ENCODE measurements at regions not wholly inside any gene's neighbourhood (a gene's known extent, or its start where the extent isn't known, plus 50 kb on each side); places are given as distances from the start of the nearest gene placed in this dataset.
"Not testable (repeated sequence)": the region's sequence is repeated elsewhere in the genome, so short reads cannot be mapped to it uniquely, and the experiment has no call there.

GRCh38 chr2:128604581-128604980 is 285.9 kb upstream of the HS6ST1 start:
- H3K27ac ChIP-seq (ENCODE audit: low read depth, low read length, severe bottlenecking); H3K36me3 ChIP-seq (ENCODE audit: control insufficient read depth, insufficient read depth, low read length); H3K9me3 ChIP-seq (ENCODE audit: control insufficient read depth, low read length); H3K4me3 ChIP-seq (ENCODE audit: extremely low read depth, insufficient read depth, low read length, poor library complexity, severe bottlenecking); H3K4me1 ChIP-seq (ENCODE audit: control insufficient read depth, insufficient read depth, low read length, poor library complexity, severe bottlenecking): not testable (repeated sequence)
- 92 to 100% methylated on average over 7 to 9 of the region's 12 CpGs for WGBS, 2 experiments (ENCODE audit: insufficient coverage in 2 of 2)

- 91 to 96% methylated on average over 6 of the region's 7 CpGs for WGBS, 2 experiments (ENCODE audit: insufficient coverage in 2 of 2)
- Histone ChIP-seq H3K9me3 (ENCODE audit: control insufficient read depth, low read length) (no peaks in the 10 kb centered on the region), H3K4me3 (ENCODE audit: extremely low read depth, insufficient read depth, low read length, poor library complexity, severe bottlenecking) (no peak overlapping the region), H3K4me1 (ENCODE audit: control insufficient read depth, insufficient read depth, low read length, poor library complexity, severe bottlenecking) (peaks cover 3% of the 10 kb centered on the region), H3K36me3 (ENCODE audit: control insufficient read depth, insufficient read depth, low read length) (no peaks in the 10 kb centered on the region), H3K27ac (ENCODE audit: low read depth, low read length, severe bottlenecking) (no peak overlapping the region)
These were observed 286.8 kb upstream of the HS6ST1 start for GRCh38 chr2:128605421-128605820.

GRCh38 chr2:128605931-128606330 is 287.3 kb upstream of the HS6ST1 start:
- Histone ChIP-seq H3K4me3 (ENCODE audit: extremely low read depth, insufficient read depth, low read length, poor library complexity, severe bottlenecking) (no peak overlapping the region), H3K9me3 (ENCODE audit: control insufficient read depth, low read length) (no peaks in the 10 kb centered on the region), H3K4me1 (ENCODE audit: control insufficient read depth, insufficient read depth, low read length, poor library complexity, severe bottlenecking) (peaks cover 3% of the 10 kb centered on the region), H3K27ac (ENCODE audit: low read depth, low read length, severe bottlenecking) (no peak overlapping the region), H3K36me3 (ENCODE audit: control insufficient read depth, insufficient read depth, low read length) (no peaks in the 10 kb centered on the region)
- 89 to 90% methylated on average over 7 to 10 of the region's 13 CpGs for WGBS, 2 experiments (ENCODE audit: insufficient coverage in 2 of 2)

- H3K9me3 ChIP-seq (ENCODE audit: control insufficient read depth, low read length): no peaks in the 10 kb centered on the region
- peaks cover 3% of the 10 kb centered on the region for H3K4me1 ChIP-seq (ENCODE audit: control insufficient read depth, insufficient read depth, low read length, poor library complexity, severe bottlenecking)
- no peaks in the 10 kb centered on the region for H3K36me3 ChIP-seq (ENCODE audit: control insufficient read depth, insufficient read depth, low read length)
- 84 to 90% methylated on average over 6 of the region's 6 CpGs for WGBS, 2 experiments (ENCODE audit: insufficient coverage in 2 of 2)
- H3K27ac ChIP-seq (ENCODE audit: low read depth, low read length, severe bottlenecking): no peak overlapping the region
- no peak overlapping the region for H3K4me3 ChIP-seq (ENCODE audit: extremely low read depth, insufficient read depth, low read length, poor library complexity, severe bottlenecking)
These were observed 288.2 kb upstream of the HS6ST1 start for GRCh38 chr2:128606837-128607236.

GRCh38 chr2:128607440-128607839 is 288.8 kb upstream of the HS6ST1 start:
- H3K9me3 ChIP-seq (ENCODE audit: control insufficient read depth, low read length): no peaks in the 10 kb centered on the region
- H3K4me1 ChIP-seq (ENCODE audit: control insufficient read depth, insufficient read depth, low read length, poor library complexity, severe bottlenecking): peaks cover 3% of the 10 kb centered on the region
- WGBS, 2 experiments (ENCODE audit: insufficient coverage in 2 of 2): 88 to 90% methylated on average over 4 to 5 of the region's 9 CpGs
- no peak overlapping the region for H3K27ac ChIP-seq (ENCODE audit: low read depth, low read length, severe bottlenecking)
- no peaks in the 10 kb centered on the region for H3K36me3 ChIP-seq (ENCODE audit: control insufficient read depth, insufficient read depth, low read length)
- no peak overlapping the region for H3K4me3 ChIP-seq (ENCODE audit: extremely low read depth, insufficient read depth, low read length, poor library complexity, severe bottlenecking)

- no peaks in the 10 kb centered on the region for H3K36me3 ChIP-seq (ENCODE audit: control insufficient read depth, insufficient read depth, low read length)
- WGBS, 2 experiments (ENCODE audit: insufficient coverage in 2 of 2): 80 to 84% methylated on average over 17 to 22 of the region's 23 CpGs
These were observed 289.3 kb upstream of the HS6ST1 start for GRCh38 chr2:128607911-128608506.

GRCh38 chr2:128608921-128609880 is 290.5 kb upstream of the HS6ST1 start:
- Histone ChIP-seq H3K36me3 (ENCODE audit: control insufficient read depth, insufficient read depth, low read length) (no peaks in the 10 kb centered on the region), H3K9me3 (ENCODE audit: control insufficient read depth, low read length) (no peaks in the 10 kb centered on the region), H3K4me3 (ENCODE audit: extremely low read depth, insufficient read depth, low read length, poor library complexity, severe bottlenecking) (no peak overlapping the region), H3K4me1 (ENCODE audit: control insufficient read depth, insufficient read depth, low read length, poor library complexity, severe bottlenecking) (no peaks in the 10 kb centered on the region), H3K27ac (ENCODE audit: low read depth, low read length, severe bottlenecking) (no peak overlapping the region)
- 88 to 94% methylated on average over 11 to 17 of the region's 18 CpGs for WGBS, 2 experiments (ENCODE audit: insufficient coverage in 2 of 2)

More at GRCh38 chr2:128607911-128608506, 289.3 kb upstream of the HS6ST1 start:
- Histone ChIP-seq H3K4me1 (ENCODE audit: control insufficient read depth, insufficient read depth, low read length, poor library complexity, severe bottlenecking) (peaks cover 3% of the 10 kb centered on the region), H3K9me3 (ENCODE audit: control insufficient read depth, low read length) (no peaks in the 10 kb centered on the region), H3K4me3 (ENCODE audit: extremely low read depth, insufficient read depth, low read length, poor library complexity, severe bottlenecking) (no peak overlapping the region), H3K27ac (ENCODE audit: low read depth, low read length, severe bottlenecking) (no peak overlapping the region)

- H3K4me1 ChIP-seq (ENCODE audit: control insufficient read depth, insufficient read depth, low read length, poor library complexity, severe bottlenecking): no peaks in the 10 kb centered on the region
- H3K27ac ChIP-seq (ENCODE audit: low read depth, low read length, severe bottlenecking): no peak overlapping the region
- no peaks in the 10 kb centered on the region for H3K36me3 ChIP-seq (ENCODE audit: control insufficient read depth, insufficient read depth, low read length)
- no peak overlapping the region for H3K4me3 ChIP-seq (ENCODE audit: extremely low read depth, insufficient read depth, low read length, poor library complexity, severe bottlenecking)
- H3K9me3 ChIP-seq (ENCODE audit: control insufficient read depth, low read length): no peaks in the 10 kb centered on the region
- WGBS, 2 experiments (ENCODE audit: insufficient coverage in 2 of 2): 93 to 100% methylated on average over 3 of the region's 9 CpGs
These were observed 291.8 kb upstream of the HS6ST1 start for GRCh38 chr2:128610496-128610895.

- Histone ChIP-seq H3K27ac (ENCODE audit: low read depth, low read length, severe bottlenecking) (no peak overlapping the region), H3K9me3 (ENCODE audit: control insufficient read depth, low read length) (no peaks in the 10 kb centered on the region), H3K4me1 (ENCODE audit: control insufficient read depth, insufficient read depth, low read length, poor library complexity, severe bottlenecking) (no peaks in the 10 kb centered on the region), H3K4me3 (ENCODE audit: extremely low read depth, insufficient read depth, low read length, poor library complexity, severe bottlenecking) (no peak overlapping the region), H3K36me3 (ENCODE audit: control insufficient read depth, insufficient read depth, low read length) (no peaks in the 10 kb centered on the region)
- WGBS, 2 experiments (ENCODE audit: insufficient coverage in 2 of 2): 83 to 86% methylated on average over 5 to 6 of the region's 8 CpGs
These were observed 293.0 kb upstream of the HS6ST1 start for GRCh38 chr2:128611421-128612320.

GRCh38 chr2:128612628-128613027 is 294.0 kb upstream of the HS6ST1 start:
- no peak overlapping the region for H3K27ac ChIP-seq (ENCODE audit: low read depth, low read length, severe bottlenecking)
- H3K36me3 ChIP-seq (ENCODE audit: control insufficient read depth, insufficient read depth, low read length): no peaks in the 10 kb centered on the region
- H3K9me3 ChIP-seq (ENCODE audit: control insufficient read depth, low read length): no peaks in the 10 kb centered on the region
- WGBS, 2 experiments (ENCODE audit: insufficient coverage in 2 of 2): 91 to 92% methylated on average over 3 of the region's 3 CpGs
- H3K4me1 ChIP-seq (ENCODE audit: control insufficient read depth, insufficient read depth, low read length, poor library complexity, severe bottlenecking): no peaks in the 10 kb centered on the region
- H3K4me3 ChIP-seq (ENCODE audit: extremely low read depth, insufficient read depth, low read length, poor library complexity, severe bottlenecking): no peak overlapping the region
